Neutrophil (primary cell): ENCODE measurements at regions not wholly inside any gene's neighbourhood (a gene's known extent, or its start where the extent isn't known, plus 50 kb on each side); places are given as distances from the start of the nearest gene placed in this dataset.

Source experiments
- H3K27ac ChIP-seq: fragments of 200-600 bp; sonication (generic); 2 replicates; pipeline ENCODE4 v1.5.1; 2016; ENCODE audit warnings: mild to moderate bottlenecking, moderate library complexity
- H3K27me3 ChIP-seq: fragments of 200-600 bp; sonication (generic); 2 replicates; pipeline ENCODE4 v1.6.0; 2016; ENCODE audit warnings: mild to moderate bottlenecking
- H3K36me3 ChIP-seq: fragments of 200-600 bp; sonication (generic); 2 replicates; pipeline ENCODE4 v1.5.1; 2017
- H3K4me1 ChIP-seq, 2 experiments: fragments of 200-600 bp in 1 of 2; sonication (generic) in 1 of 2; 1 replicate in 1 of 2; 2 replicates in 1 of 2; pipeline versions ENCODE4 v1.5.1 to v1.6.1; 2013 to 2016; ENCODE audit warnings: low read depth in 1 of 2, low read length in 1 of 2, mild to moderate bottlenecking in 1 of 2, moderate library complexity in 1 of 2; ENCODE audit not compliant: control insufficient read depth in 1 of 2, insufficient read depth in 1 of 2
- H3K4me3 ChIP-seq, 2 experiments: fragments of 200-600 bp in 1 of 2; sonication (generic) in 1 of 2; 1 replicate in 1 of 2; 2 replicates in 1 of 2; pipeline ENCODE4 v1.5.1; 2013 to 2016; ENCODE audit warnings: low read depth in 1 of 2, low read length in 1 of 2, mild to moderate bottlenecking in 1 of 2, moderate library complexity in 1 of 2
- H3K9me3 ChIP-seq: fragments of 200-600 bp; sonication (generic); 2 replicates; pipeline ENCODE4 v1.5.1; 2016
- TF ChIP-seq, protein P1 (sequence below): fragments of 200-600 bp; sonication (generic); IDR thresholded peaks from 2 replicates; pipeline ENCODE4 v1.5.1; 2016; ENCODE audit warnings: antibody characterized with exemption

DNA sequence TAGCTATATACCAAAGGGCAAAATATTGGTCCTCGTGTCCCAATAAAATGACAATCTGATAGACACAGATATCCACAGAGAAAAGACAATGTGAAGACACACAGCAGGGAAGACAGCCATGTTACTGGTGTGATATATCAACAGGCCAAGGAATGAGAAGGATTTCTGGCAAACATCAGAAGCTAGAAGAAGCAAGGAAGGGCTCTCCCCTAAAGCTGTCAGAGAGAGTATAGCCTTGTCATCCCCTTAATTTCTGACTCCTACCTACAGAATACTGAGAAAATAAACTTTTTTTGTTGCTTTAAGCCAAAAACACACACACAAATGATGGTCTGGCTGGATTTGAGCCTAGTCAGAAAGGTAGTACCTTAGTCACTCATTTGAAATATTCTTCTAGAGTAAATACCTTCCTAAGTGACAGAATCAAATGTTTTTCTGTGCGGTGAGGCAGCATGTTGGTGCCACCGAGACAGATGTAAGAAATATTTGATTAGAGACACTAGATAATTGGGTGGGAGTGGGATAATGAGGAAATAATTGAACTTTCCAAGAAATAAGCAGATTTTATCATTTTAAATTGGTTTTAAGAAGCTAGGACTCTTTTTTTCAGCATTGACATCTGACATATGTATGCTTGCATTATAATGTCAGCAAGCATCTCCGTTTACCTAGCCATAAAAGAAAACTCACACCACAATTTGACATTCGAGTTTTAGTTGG lies 123.4 kb upstream of the TFAP2D start:
- Histone ChIP-seq H3K9me3 (no peaks in the 10 kb centered on the region), H3K27me3 (no peaks in the 10 kb centered on the region), H3K27ac (no peak overlapping the region), H3K4me3 (no peak overlapping the region), H3K36me3 (no peaks in the 10 kb centered on the region), H3K4me1 (no peaks in the 10 kb centered on the region)
- TF ChIP-seq, protein P1, sequence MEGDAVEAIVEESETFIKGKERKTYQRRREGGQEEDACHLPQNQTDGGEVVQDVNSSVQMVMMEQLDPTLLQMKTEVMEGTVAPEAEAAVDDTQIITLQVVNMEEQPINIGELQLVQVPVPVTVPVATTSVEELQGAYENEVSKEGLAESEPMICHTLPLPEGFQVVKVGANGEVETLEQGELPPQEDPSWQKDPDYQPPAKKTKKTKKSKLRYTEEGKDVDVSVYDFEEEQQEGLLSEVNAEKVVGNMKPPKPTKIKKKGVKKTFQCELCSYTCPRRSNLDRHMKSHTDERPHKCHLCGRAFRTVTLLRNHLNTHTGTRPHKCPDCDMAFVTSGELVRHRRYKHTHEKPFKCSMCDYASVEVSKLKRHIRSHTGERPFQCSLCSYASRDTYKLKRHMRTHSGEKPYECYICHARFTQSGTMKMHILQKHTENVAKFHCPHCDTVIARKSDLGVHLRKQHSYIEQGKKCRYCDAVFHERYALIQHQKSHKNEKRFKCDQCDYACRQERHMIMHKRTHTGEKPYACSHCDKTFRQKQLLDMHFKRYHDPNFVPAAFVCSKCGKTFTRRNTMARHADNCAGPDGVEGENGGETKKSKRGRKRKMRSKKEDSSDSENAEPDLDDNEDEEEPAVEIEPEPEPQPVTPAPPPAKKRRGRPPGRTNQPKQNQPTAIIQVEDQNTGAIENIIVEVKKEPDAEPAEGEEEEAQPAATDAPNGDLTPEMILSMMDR, result no peak

DNA sequence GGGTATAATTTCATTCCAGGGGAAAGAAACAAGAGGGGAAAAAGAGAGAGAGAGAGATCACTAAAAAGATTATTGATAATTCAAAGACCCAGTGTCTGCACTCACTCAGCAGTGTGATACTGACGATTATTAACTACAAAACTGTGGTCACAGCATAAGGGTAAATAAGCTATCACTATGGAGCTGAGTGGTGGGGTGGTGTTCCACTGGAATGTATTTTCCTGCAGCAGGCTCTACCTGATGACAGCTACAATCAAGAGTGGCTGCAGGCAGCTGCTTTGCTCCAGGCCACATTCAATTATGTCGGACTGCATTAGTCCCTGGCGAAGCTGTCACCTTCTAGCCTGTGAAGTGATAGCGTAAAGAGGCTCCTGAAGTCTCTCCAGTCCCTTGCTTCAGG lies 122.2 kb upstream of the TFAP2D start:
- TF ChIP-seq, protein P1, result no peak
- Histone ChIP-seq H3K27ac (no peak overlapping the region), H3K9me3 (no peaks in the 10 kb centered on the region), H3K4me3 (no peak overlapping the region), H3K27me3 (no peaks in the 10 kb centered on the region), H3K36me3 (no peaks in the 10 kb centered on the region), H3K4me1 (no peaks in the 10 kb centered on the region)

DNA sequence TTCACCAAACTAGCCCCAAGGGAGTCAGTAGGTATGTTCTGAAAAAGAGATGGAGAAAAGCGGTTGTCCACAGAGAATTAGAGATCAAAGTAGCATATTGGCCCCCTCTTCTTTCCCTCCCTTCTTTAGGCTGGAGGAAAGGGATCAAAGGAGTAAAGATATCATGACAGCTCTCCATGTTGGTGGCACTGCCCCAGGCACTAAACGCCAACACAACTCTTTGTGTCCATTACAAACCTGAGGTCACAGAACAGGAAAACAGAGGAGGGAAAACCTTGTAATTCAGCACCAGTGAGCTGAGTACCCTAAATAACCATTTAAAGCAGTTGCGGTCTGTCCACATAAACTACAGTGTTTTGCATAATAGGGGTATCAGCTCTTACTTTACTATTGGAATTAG lies 113.0 kb upstream of the TFAP2D start:
- no peaks in the 10 kb centered on the region for H3K36me3 ChIP-seq
- H3K9me3 ChIP-seq, result no peaks in the 10 kb centered on the region
- H3K27ac ChIP-seq, result no peak overlapping the region
- H3K27me3 ChIP-seq, result no peaks in the 10 kb centered on the region
- no peaks in the 10 kb centered on the region for H3K4me1 ChIP-seq
- TF ChIP-seq, protein P1, result no peak
- no peak overlapping the region for H3K4me3 ChIP-seq

DNA sequence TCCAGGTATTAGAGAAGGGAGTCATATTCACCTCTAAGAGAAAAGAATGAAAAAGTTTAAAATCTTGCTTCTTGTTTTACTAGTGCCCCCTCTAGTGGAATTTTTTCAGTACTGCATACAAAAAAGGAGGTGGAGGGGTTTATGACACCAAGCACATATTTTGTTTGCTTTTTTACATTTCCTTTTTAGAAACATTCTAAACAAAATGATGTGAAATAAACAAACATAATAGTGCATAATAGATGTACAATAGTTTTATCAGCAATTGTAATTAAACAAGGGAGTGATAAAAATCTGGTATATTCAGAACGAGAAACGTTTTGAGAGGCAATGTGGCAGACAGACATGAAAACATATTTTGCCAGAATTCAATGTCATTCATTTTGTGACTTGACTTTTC lies 111.0 kb upstream of the TFAP2D start:
- H3K27ac ChIP-seq, result no peak overlapping the region
- no peak overlapping the region for H3K4me3 ChIP-seq
- H3K36me3 ChIP-seq, result no peaks in the 10 kb centered on the region
- H3K9me3 ChIP-seq, result no peaks in the 10 kb centered on the region
- no peaks in the 10 kb centered on the region for H3K27me3 ChIP-seq
- TF ChIP-seq, protein P1, result peak; percentile 68
- no peaks in the 10 kb centered on the region for H3K4me1 ChIP-seq

DNA sequence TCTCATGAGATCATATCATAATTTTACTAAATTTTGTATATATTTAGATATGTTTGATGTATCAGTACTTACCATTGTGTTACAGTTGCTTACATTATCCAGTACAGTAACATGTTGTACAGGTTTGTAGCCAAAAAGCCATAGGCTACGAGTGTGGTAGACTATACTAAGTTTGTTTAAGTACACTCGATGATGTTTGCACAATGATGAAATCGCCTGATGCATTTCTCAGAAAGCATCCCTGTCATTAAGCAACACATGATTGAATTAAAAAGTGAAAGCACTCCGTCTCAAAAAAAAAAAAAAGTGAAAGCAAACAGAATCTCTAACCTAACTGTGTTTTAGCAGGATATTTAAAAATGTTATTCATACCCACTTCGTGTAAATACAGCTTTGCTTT lies 104.9 kb upstream of the TFAP2D start:
- H3K27ac ChIP-seq, result no peak overlapping the region
- H3K27me3 ChIP-seq, result no peaks in the 10 kb centered on the region
- H3K4me3 ChIP-seq, result no peak overlapping the region
- no peaks in the 10 kb centered on the region for H3K4me1 ChIP-seq
- H3K36me3 ChIP-seq, result no peaks in the 10 kb centered on the region
- TF ChIP-seq, protein P1, result no peak
- H3K9me3 ChIP-seq, result no peaks in the 10 kb centered on the region
